HG03159 (cell line): ENCODE measurements at regions not wholly inside any gene's neighbourhood (a gene's known extent, or its start where the extent isn't known, plus 50 kb on each side); places are given as distances from the start of the nearest gene placed in this dataset.

Source experiments
- ATAC-seq: cut with Tn5 transposase; IDR thresholded peaks from one replicate; pipeline ENCODE4 v1.9.1; 2021; ENCODE audit warnings: mild to moderate bottlenecking, moderate library complexity; ENCODE audit not compliant: unreplicated experiment

DNA sequence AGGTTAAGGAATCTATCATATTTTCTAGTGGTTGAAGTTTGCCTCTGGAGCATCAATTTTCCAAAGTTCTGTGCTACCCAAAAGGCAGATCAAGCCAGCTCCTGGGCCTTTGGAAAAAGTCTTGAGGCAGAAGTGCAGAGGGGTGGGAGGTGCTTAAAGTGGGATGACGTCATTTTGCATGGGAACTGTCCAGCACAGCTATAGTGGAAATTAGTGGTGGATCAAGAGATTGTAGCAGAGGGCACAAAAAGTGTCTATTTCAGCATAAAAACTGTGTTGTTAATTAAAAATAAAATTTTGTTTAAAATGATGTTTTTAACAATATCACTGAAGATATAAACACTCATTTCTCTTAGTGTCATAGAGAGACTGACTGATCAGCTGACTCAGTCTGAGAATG, 221.9 kb downstream of the LRRN1 start:
- no peak for ATAC-seq

GRCh38 chr3:4029135-4029534, 229.9 kb downstream of the LRRN1 start:
- no peak for ATAC-seq

GRCh38 chr3:4030624-4031023, 231.4 kb downstream of the LRRN1 start:
- no peak for ATAC-seq

- ATAC-seq: no peak
Measured at GRCh38 chr3:4033296-4033695, 234.1 kb downstream of the LRRN1 start.

DNA sequence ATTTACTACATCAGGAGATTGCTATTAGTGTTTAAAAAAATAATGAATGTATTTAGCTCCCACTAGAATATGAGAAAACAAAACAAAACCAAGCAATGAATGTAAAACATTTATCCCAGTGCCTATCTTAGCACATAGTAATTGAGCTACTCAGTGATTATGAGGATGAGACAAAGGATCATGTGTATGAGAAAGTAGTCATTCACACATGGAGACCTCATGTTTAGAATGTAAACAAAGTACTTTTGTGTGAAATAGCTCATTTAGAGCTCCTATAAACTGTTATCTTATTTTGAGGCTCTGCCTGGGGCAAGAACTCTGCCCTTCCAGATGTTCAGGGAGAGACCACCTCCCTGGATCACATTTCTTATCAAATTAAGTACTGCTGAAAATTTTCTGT, 236.8 kb downstream of the LRRN1 start:
- no peak for ATAC-seq

GRCh38 chr3:4038351-4038750, 239.1 kb downstream of the LRRN1 start:
- ATAC-seq: no peak

GRCh38 chr3:4042070-4042469, 242.8 kb downstream of the LRRN1 start:
- no peak for ATAC-seq

DNA sequence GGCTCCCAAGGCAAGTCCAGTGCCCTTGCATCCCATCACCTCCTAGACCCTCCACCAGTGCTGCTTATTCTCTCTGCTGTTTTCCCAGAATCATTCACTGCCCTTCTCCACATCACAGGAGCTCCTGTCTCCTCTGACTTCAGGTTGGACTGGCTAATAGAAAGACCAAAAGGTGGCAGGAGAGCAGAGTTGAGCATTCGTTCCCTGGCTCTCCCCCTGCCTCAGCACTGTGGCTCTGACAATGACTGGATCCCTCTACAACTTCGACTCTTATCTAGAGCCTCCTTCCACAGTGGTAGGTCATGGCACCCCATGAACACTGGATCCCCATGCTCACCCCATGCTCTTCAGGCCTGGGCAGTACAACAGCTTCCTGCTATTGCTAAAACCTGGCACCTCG, 243.6 kb downstream of the LRRN1 start:
- ATAC-seq: no peak

- ATAC-seq: no peak
Measured at GRCh38 chr3:4043867-4044575, 244.8 kb downstream of the LRRN1 start.

DNA sequence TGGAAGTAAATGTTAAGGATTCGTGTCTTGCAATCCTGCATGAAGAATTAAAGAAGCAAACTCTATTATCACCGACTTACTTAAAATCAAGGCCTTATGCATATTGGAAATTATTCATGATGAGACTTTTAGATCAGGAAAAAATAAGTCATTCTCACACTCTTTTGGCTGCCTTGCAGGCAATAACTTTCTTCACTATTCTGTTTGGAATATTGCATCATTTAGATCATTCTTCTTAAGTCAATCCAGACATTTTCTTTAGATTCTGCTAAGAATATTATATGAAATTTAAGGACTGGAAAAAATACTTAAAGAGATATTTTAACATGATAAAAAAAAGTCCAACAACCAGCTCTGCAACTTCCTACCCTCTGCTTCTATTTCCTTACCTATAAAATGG, 245.4 kb downstream of the LRRN1 start:
- ATAC-seq: no peak

DNA sequence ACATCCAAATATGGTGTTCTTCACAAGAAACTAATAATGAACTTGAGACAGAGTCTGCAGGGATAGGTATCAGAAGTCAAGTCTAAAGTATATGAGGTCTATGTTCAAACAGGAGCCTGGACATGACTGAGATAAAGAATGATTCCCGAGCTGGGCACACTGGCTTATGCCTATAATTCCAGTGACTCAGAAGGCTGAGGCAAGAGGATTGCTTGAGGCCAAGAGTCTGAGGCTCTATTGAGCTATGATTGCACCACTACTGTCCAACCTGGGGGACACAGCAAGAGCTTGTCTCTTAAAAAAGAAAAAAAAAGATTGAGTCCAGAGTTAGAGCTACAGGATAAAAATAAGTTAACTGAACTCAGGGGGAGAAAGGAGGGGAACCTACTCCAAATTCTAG, 246.5 kb downstream of the LRRN1 start:
- no peak for ATAC-seq

GRCh38 chr3:4047366-4047765, 248.1 kb downstream of the LRRN1 start:
- no peak for ATAC-seq

- no peak for ATAC-seq
Measured at GRCh38 chr3:4052706-4053105, 250.5 kb upstream of the SETMAR start.

- no peak for ATAC-seq
Measured at GRCh38 chr3:4053975-4054374, 249.2 kb upstream of the SETMAR start.

GRCh38 chr3:4060064-4060463, 243.1 kb upstream of the SETMAR start:
- ATAC-seq: no peak

DNA sequence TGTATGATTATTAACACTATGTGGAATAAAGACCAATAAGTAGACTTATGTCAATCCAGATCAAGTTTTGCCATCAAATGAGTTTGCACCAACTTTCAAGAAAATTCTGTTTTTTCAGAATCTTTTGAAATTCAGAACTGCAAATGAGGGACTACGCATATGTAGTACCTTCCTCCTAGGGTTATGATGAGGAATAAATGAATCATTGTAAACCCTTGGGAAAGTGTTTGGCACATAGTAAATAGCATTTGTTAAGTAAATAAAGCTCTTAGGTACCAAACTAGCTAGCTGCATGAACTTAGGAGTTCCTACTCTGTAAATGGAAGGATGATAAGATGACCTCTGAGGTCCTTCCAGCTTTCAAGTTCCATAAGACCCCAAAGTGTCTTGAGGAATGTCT, 242.6 kb upstream of the SETMAR start:
- ATAC-seq: no peak

DNA sequence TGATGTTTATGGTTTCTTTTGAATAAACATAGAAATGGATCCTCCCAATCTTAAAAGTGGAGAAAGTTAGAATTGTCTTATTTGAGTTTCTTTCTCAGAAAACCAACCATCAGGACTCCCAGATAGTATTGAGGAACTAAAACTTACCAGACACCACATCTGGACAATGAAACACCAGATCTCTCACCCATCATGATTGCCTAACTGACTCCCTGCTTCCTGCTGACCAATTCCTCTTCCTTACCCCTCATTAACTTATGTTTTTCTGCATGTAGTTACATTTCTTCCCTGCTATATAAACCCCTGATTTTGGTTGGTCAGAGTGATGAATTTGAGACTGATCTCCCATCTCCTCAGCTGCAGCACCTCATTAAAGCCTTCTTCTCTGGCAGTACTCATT, 242.0 kb upstream of the SETMAR start:
- ATAC-seq: no peak

DNA sequence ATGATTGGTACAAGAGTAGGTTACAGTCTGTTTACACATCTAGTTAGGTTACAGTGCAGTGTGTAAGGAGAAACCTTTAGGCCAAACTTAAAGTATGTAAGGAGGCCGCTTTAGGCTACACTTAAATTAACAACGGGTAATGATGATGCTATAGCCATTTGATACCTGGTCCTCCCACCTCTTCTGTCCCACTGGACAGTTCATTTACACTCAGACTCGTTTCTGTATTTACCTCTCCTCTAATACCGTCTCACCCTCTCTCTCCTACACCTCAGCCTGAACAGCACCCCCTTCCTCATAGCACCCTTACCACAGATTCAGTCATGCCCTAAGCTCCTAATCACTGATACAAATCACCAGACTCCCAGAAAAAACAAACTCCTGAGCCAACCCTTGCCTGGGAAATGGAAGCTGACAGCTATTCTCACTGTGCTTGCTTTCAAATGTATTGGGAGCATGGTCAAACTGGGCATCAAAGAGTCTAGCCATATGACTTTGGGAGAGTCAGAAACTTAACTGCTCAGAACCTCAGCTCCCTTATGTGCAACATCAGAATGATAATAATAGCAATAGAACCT, 241.3 kb upstream of the SETMAR start:
- ATAC-seq: no peak

DNA sequence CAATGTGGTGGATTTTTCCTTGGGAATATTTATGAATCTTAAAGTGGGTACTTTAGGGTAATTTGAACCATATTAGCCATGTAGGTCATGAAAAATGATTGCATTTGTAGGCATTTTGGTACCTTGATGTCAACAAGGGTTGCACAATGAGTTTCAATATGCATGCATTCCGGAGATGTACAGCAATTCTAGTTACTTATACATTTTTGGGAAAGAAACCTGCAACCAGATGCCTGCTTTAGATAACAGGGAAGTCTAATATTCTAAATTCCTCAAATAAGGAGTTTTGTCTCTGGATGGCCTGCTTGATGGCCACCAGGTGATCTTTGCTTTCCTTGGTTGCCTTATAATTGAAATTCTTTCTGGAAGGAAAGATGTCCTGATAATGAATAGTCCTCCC, 240.5 kb upstream of the SETMAR start:
- no peak for ATAC-seq

DNA sequence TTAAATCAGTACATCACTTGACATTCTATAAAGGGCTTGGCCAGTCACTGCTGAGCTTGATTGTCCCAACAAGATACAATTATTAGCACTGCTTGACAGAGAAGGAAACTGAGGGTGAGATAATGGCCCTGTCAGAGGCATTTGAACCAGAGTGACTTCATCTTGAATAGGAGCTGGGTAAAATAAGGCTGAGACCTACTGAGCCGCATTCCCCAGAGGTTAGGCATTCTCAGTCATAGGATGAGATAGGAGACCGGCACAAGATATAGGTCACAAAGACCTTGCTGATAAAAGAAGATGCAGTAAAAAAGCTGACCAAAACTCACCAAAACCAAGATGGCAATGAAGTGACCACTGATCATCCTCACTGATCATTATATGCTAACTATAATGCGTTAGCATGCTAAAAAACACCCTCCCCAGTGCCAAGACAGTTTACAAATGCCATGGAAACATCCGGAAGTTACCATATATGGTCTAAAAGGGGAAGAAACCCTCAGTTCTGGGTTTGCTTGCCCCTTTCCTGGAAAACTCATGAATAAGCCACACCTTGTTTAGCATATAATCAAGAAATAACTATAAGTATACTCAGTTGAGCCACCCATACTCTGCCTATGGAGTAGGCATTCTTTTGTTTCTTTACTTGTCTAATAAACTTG, 239.1 kb upstream of the SETMAR start:
- ATAC-seq: no peak

- ATAC-seq: peak; percentile 71
Measured at GRCh38 chr3:4065085-4065484, 238.1 kb upstream of the SETMAR start.

DNA sequence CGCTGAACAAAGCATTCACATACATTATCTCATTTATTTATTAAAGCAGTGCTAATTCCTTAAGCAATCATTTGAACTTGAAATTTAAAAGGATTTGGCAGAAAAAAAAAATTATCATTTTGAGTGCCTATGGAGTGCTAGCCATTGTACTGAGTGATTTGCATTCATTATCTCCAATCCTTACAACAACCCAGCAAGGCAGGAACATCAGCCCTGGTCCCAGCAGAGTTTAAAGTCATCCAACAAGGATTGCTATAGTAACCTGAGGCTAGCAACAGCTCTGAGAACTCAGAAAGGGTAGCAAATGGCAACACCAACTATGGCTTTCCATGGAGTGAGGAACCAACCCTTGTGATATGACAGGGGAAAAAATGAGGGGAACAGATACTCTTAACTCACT, 237.6 kb upstream of the SETMAR start:
- peak; percentile 4 for ATAC-seq
